NOMO-1 treated with dmso at 0.1 percent for 144 hours (cell line): ENCODE measurements at regions not wholly inside any gene's neighbourhood (a gene's known extent, or its start where the extent isn't known, plus 50 kb on each side); places are given as distances from the start of the nearest gene placed in this dataset.

Source experiments
- DNase-seq: peaks from one replicate; lab custom pipeline; 2025; ENCODE audit not compliant: unreplicated experiment; lab: John Stamatoyannopoulos, UW

- no peak for DNase-seq
These were observed 642.7 kb downstream of the NPHP4 start for GRCh38 chr1:5349526-5349925.

GRCh38 chr1:5348732-5349465 is 643.3 kb downstream of the NPHP4 start:
- no peak for DNase-seq

GRCh38 chr1:5347726-5348125 is 644.5 kb downstream of the NPHP4 start:
- DNase-seq = no peak

GRCh38 chr1:5345556-5345955 is 646.7 kb downstream of the NPHP4 start:
- DNase-seq = no peak

- no peak for DNase-seq
These were observed 648.8 kb downstream of the NPHP4 start for GRCh38 chr1:5343256-5344020.

GRCh38 chr1:5342830-5343229 is 649.4 kb downstream of the NPHP4 start:
- DNase-seq = no peak

- no peak for DNase-seq
These were observed 650.1 kb downstream of the NPHP4 start for GRCh38 chr1:5342172-5342571.

GRCh38 chr1:5341471-5341870 is 650.8 kb downstream of the NPHP4 start:
- DNase-seq = no peak

- DNase-seq = no peak
These were observed 651.6 kb downstream of the NPHP4 start for GRCh38 chr1:5340560-5341130.

GRCh38 chr1:5338466-5338865 is 653.8 kb downstream of the NPHP4 start:
- DNase-seq = no peak

GRCh38 chr1:5333291-5333690 is 658.9 kb downstream of the NPHP4 start:
- DNase-seq = no peak

GRCh38 chr1:5331101-5331500 is 661.1 kb downstream of the NPHP4 start:
- DNase-seq = no peak

GRCh38 chr1:5329068-5329739 is 663.0 kb downstream of the NPHP4 start:
- no peak for DNase-seq

- DNase-seq = no peak
These were observed 667.3 kb downstream of the NPHP4 start for GRCh38 chr1:5324883-5325282.

GRCh38 chr1:5318143-5318816 is 663.9 kb downstream of the AJAP1 start:
- no peak for DNase-seq

- no peak for DNase-seq
These were observed 663.0 kb downstream of the AJAP1 start for GRCh38 chr1:5317391-5317790.

- DNase-seq = no peak
These were observed 658.5 kb downstream of the AJAP1 start for GRCh38 chr1:5312862-5313261.

- DNase-seq = no peak
These were observed 657.9 kb downstream of the AJAP1 start for GRCh38 chr1:5312293-5312674.

GRCh38 chr1:5311634-5312292 is 657.4 kb downstream of the AJAP1 start:
- DNase-seq = no peak

- no peak for DNase-seq
These were observed 656.7 kb downstream of the AJAP1 start for GRCh38 chr1:5311147-5311546.

GRCh38 chr1:5308249-5308648 is 653.8 kb downstream of the AJAP1 start:
- DNase-seq = no peak
